MM.1S (cell line): ENCODE measurements at regions not wholly inside any gene's neighbourhood (a gene's known extent, or its start where the extent isn't known, plus 50 kb on each side); places are given as distances from the start of the nearest gene placed in this dataset.

ENCODE experiments used
- DNase-seq: peaks from one replicate; pipeline ENCODE4 v3.0.0-alpha.2; 2015
- H2AFZ ChIP-seq: fragments of 300-600 bp; sonication (generic); 2 replicates; pipeline ENCODE4 v1.6.0; 2016; ENCODE audit warnings: antibody characterized with exemption, low read length
- H3F3A ChIP-seq: fragments of 300-600 bp; sonication (generic); 2 replicates; pipeline ENCODE4 v1.6.1; 2016; ENCODE audit warnings: mild to moderate bottlenecking, antibody characterized with exemption, low read length, moderate library complexity, mixed read lengths; ENCODE audit not compliant: insufficient read depth
- H3K27ac ChIP-seq: fragments of 300-600 bp; sonication (generic); 2 replicates; pipeline ENCODE4 v1.5.1; 2016; ENCODE audit warnings: mild to moderate bottlenecking, low read length
- H3K27me3 ChIP-seq: fragments of 300-600 bp; sonication (generic); replicated peaks from 2 replicates; pipeline ENCODE4 v1.6.0; 2016; ENCODE audit warnings: low read length; ENCODE audit not compliant: insufficient read depth
- H3K36me3 ChIP-seq: fragments of 300-600 bp; sonication (generic); replicated peaks from 2 replicates; pipeline ENCODE4 v1.6.1; 2016; ENCODE audit warnings: mild to moderate bottlenecking, low read length, mixed read lengths; ENCODE audit not compliant: insufficient read depth
- H3K4me1 ChIP-seq: fragments of 300-600 bp; sonication (generic); 2 replicates; pipeline ENCODE4 v1.6.1; 2016; ENCODE audit warnings: low read length, mixed read lengths
- H3K4me2 ChIP-seq: fragments of 300-600 bp; sonication (generic); 2 replicates; pipeline ENCODE4 v1.6.0; 2016; ENCODE audit warnings: low read depth, low read length
- H3K4me3 ChIP-seq: fragments of 300-600 bp; sonication (generic); 2 replicates; pipeline ENCODE4 v1.5.1; 2016; ENCODE audit warnings: low read length, mixed read lengths
- H3K79me2 ChIP-seq: fragments of 300-600 bp; sonication (generic); 2 replicates; pipeline ENCODE4 v1.6.1; 2016; ENCODE audit warnings: mixed run types, low read length, mixed read lengths
- H3K9ac ChIP-seq: fragments of 300-600 bp; sonication (generic); 2 replicates; pipeline ENCODE4 v1.6.1; 2016; ENCODE audit warnings: low read length, mixed read lengths
- H3K9me2 ChIP-seq: fragments of 300-600 bp; sonication (generic); replicated peaks from 2 replicates; pipeline ENCODE4 v1.6.1; 2016; ENCODE audit warnings: mild to moderate bottlenecking, low read length, mixed read lengths; ENCODE audit not compliant: insufficient read depth
- H3K9me3 ChIP-seq: fragments of 300-600 bp; sonication (generic); replicated peaks from 2 replicates; pipeline ENCODE4 v1.6.1; 2016; ENCODE audit warnings: mild to moderate bottlenecking, low read length, mixed read lengths; ENCODE audit not compliant: insufficient read depth
- H4K20me1 ChIP-seq: fragments of 300-600 bp; sonication (generic); 2 replicates; pipeline ENCODE4 v1.6.1; 2016; ENCODE audit warnings: mild to moderate bottlenecking, low read length, moderate library complexity, mixed read lengths; ENCODE audit not compliant: insufficient read depth
- EZH2 ChIP-seq: fragments of 300-600 bp; sonication (generic); optimal IDR thresholded peaks from 2 replicates; pipeline ENCODE3; 2017; ENCODE audit warnings: low read depth, mild to moderate bottlenecking, antibody characterized with exemption, low read length, mixed read lengths
- EZH2phosphoT487 ChIP-seq: fragments of 300-600 bp; sonication (generic); IDR thresholded peaks from 2 replicates; pipeline ENCODE4 v1.6.1; 2018; ENCODE audit warnings: antibody characterized with exemption, low read length
- TF ChIP-seq, protein P1 (sequence below): fragments of 300-600 bp; sonication (generic); IDR thresholded peaks from 2 replicates; pipeline ENCODE4 v1.5.1; 2016; ENCODE audit warnings: antibody characterized with exemption, low read length, mixed read lengths

DNA sequence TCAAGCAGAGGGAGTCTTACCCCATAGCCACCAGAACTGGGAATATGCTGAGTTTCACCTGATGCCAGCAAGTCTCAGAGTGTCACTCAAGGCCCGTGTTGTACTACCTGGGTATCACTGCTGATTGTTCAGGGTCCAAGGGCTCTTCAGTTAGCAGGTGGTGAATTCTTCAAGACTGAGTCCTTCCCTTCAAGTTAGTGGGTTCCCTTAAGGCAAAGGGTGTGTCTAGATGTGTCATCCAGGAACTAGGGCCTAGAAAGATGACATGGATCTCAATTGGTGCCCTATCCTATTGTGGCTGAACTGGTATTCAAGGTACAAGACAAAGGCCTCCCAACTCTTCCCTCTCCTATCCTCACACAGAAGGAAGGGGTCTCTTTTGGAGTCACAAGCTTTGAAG is 159.9 kb upstream of the DIPK2B start:
- no peaks in the 10 kb centered on the region for H3K9me2 ChIP-seq
- no peak overlapping the region for H3K27ac ChIP-seq
- H3K4me3 ChIP-seq, result no peak overlapping the region
- H3K36me3 ChIP-seq, result no peaks in the 10 kb centered on the region
- no peak overlapping the region for H2AFZ ChIP-seq
- TF ChIP-seq EZH2phosphoT487, result no peak
- TF ChIP-seq EZH2, result no peak
- TF ChIP-seq, protein P1, sequence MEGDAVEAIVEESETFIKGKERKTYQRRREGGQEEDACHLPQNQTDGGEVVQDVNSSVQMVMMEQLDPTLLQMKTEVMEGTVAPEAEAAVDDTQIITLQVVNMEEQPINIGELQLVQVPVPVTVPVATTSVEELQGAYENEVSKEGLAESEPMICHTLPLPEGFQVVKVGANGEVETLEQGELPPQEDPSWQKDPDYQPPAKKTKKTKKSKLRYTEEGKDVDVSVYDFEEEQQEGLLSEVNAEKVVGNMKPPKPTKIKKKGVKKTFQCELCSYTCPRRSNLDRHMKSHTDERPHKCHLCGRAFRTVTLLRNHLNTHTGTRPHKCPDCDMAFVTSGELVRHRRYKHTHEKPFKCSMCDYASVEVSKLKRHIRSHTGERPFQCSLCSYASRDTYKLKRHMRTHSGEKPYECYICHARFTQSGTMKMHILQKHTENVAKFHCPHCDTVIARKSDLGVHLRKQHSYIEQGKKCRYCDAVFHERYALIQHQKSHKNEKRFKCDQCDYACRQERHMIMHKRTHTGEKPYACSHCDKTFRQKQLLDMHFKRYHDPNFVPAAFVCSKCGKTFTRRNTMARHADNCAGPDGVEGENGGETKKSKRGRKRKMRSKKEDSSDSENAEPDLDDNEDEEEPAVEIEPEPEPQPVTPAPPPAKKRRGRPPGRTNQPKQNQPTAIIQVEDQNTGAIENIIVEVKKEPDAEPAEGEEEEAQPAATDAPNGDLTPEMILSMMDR, result no peak
- H4K20me1 ChIP-seq, result no peaks in the 10 kb centered on the region
- no peaks in the 10 kb centered on the region for H3K27me3 ChIP-seq
- DNase-seq, result no peak
- H3K4me1 ChIP-seq, result peaks cover 11% of the 10 kb centered on the region
- H3K79me2 ChIP-seq, result no peaks in the 10 kb centered on the region
- no peak overlapping the region for H3K9ac ChIP-seq
- no peaks in the 10 kb centered on the region for H3F3A ChIP-seq
- no peak overlapping the region for H3K4me2 ChIP-seq
- H3K9me3 ChIP-seq, result no peaks in the 10 kb centered on the region

DNA sequence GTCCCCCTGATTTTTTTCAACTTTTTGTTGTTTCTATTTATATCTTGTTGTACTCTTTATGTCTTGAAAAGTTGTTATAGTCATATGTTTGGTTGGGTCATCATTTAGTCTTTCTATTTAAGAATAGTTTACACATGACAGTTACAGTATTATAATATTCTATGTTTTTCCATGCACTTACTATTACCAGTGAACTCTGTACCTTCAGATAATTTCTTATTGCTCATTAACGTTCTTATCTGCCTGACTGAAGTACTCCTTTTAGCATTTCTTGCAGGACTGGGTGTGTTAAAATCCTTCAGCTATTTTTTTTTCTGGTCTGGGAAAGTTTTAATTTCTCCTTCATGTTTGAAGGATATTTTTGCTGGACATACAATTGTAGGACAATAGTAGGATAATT is 157.7 kb upstream of the DIPK2B start:
- H4K20me1 ChIP-seq, result no peaks in the 10 kb centered on the region
- H3K27me3 ChIP-seq, result no peaks in the 10 kb centered on the region
- H2AFZ ChIP-seq, result no peak overlapping the region
- H3K4me1 ChIP-seq, result peaks cover 4% of the 10 kb centered on the region
- no peaks in the 10 kb centered on the region for H3K9me2 ChIP-seq
- H3K36me3 ChIP-seq, result no peaks in the 10 kb centered on the region
- no peak for DNase-seq
- no peak overlapping the region for H3K27ac ChIP-seq
- H3K79me2 ChIP-seq, result no peaks in the 10 kb centered on the region
- no peak overlapping the region for H3K4me2 ChIP-seq
- no peak for TF ChIP-seq EZH2
- TF ChIP-seq, protein P1, result no peak
- TF ChIP-seq EZH2phosphoT487, result no peak
- no peaks in the 10 kb centered on the region for H3K9me3 ChIP-seq
- no peak overlapping the region for H3K4me3 ChIP-seq
- no peaks in the 10 kb centered on the region for H3F3A ChIP-seq
- H3K9ac ChIP-seq, result no peak overlapping the region

GRCh38 chrX:45353456-45353855 is 152.8 kb upstream of the DIPK2B start:
- Histone ChIP-seq H3K4me1 (no peaks in the 10 kb centered on the region), H2AFZ (no peak overlapping the region), H3K79me2 (no peaks in the 10 kb centered on the region), H3K4me2 (no peak overlapping the region), H3K4me3 (no peak overlapping the region), H3K36me3 (no peaks in the 10 kb centered on the region), H3K9ac (no peak overlapping the region), H3K27ac (no peak overlapping the region), H4K20me1 (no peaks in the 10 kb centered on the region), H3K9me3 (no peaks in the 10 kb centered on the region), H3K9me2 (no peaks in the 10 kb centered on the region), H3K27me3 (no peaks in the 10 kb centered on the region), H3F3A (no peaks in the 10 kb centered on the region)
- no peak for DNase-seq
- TF ChIP-seq EZH2phosphoT487, result no peak
- TF ChIP-seq EZH2, result no peak
- TF ChIP-seq, protein P1, result no peak
